ENCODE measurements at regions not wholly inside any gene's neighbourhood (a gene's known extent, or its start where the extent isn't known, plus 50 kb on each side); places are given as distances from the start of the nearest gene placed in this dataset.

DNA sequence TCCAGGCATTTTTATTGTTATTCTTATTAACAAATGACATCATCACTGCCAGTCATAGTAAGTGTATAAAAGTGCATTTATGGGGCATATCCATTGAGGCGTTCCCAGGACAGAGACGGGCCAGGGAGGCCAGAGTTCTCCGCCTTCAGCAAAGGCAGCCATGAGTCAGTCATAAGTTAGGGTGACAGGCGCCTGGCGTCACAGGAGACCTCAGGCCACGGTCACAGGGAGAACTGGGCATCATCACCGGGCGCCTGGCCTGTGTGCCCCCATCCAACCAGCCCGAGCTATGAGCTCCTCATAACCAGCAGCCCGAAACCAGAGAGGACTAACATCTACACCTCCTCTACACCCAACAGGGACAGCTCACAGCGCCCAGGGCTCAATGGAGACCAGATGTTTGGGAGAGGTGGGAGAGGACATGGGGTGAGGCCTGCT lies 259.2 kb downstream of the DLL1 start:
- TF ChIP-seq, protein P1, sequence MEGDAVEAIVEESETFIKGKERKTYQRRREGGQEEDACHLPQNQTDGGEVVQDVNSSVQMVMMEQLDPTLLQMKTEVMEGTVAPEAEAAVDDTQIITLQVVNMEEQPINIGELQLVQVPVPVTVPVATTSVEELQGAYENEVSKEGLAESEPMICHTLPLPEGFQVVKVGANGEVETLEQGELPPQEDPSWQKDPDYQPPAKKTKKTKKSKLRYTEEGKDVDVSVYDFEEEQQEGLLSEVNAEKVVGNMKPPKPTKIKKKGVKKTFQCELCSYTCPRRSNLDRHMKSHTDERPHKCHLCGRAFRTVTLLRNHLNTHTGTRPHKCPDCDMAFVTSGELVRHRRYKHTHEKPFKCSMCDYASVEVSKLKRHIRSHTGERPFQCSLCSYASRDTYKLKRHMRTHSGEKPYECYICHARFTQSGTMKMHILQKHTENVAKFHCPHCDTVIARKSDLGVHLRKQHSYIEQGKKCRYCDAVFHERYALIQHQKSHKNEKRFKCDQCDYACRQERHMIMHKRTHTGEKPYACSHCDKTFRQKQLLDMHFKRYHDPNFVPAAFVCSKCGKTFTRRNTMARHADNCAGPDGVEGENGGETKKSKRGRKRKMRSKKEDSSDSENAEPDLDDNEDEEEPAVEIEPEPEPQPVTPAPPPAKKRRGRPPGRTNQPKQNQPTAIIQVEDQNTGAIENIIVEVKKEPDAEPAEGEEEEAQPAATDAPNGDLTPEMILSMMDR (IDR thresholded peaks at IDR 0.05), result no peak
- TF ChIP-seq POLR2A (IDR thresholded peaks at IDR 0.05) (no peak), POLR2AphosphoS5 (IDR thresholded peaks at IDR 0.05) (no peak), EP300 (IDR thresholded peaks at IDR 0.05) (no peak)
